ENCODE measurements at regions not wholly inside any gene's neighbourhood (a gene's known extent, or its start where the extent isn't known, plus 50 kb on each side); places are given as distances from the start of the nearest gene placed in this dataset.

GRCh38 chr9:107174441-107174840 is 108.6 kb upstream of the RAD23B start:
- intact Hi-C loops (cut with micrococcal nuclease): no loop called here
- WGBS (ENCODE audit: insufficient coverage): 63% methylated on average over 6 of the region's 6 CpGs
- Histone ChIP-seq H3K79me2 (ENCODE audit: control insufficient read depth, insufficient read depth, low read length) (no peaks in the 10 kb centered on the region), H3K9me3 (ENCODE audit: control extremely low read depth in 1 of 3, control insufficient read depth in 2 of 3, insufficient read depth in 1 of 3, low read length in 2 of 3) (no peaks in the 10 kb centered on the region), H3K4me2 (replicated peaks; ENCODE audit: low read depth, low read length, poor library complexity, severe bottlenecking) (no peak overlapping the region), H2AFZ (ENCODE audit: insufficient read depth, low read depth, low read length, poor library complexity, severe bottlenecking) (no peak overlapping the region), H3K4me3 (ENCODE audit: control extremely low read depth in 1 of 5, extremely low read depth in 1 of 5, insufficient read depth in 1 of 5, low read depth in 2 of 5, low read length in 4 of 5) (no peak overlapping the region), H3K4me1 (ENCODE audit: control insufficient read depth in 2 of 2, insufficient read depth in 2 of 2, low read length in 2 of 2) (no peaks in the 10 kb centered on the region), H3K9ac (ENCODE audit: low read length) (no peak overlapping the region), H4K20me1 (ENCODE audit: control insufficient read depth, insufficient read depth, low read length, poor library complexity, severe bottlenecking) (no peaks in the 10 kb centered on the region), H3K27me3 (replicated peaks in 1 of 4; ENCODE audit: control extremely low read depth in 1 of 4, control insufficient read depth in 3 of 4, insufficient read depth in 4 of 4, low read length in 3 of 4) (peaks cover 0 to 4% (median under 1%) of the 10 kb centered on the region in 4 experiments), H3K27ac (ENCODE audit: low read length in 2 of 2) (no peak overlapping the region), H3K36me3 (replicated peaks in 1 of 2; ENCODE audit: control extremely low read depth in 1 of 2, control insufficient read depth in 1 of 2, extremely low read depth in 1 of 2, insufficient read depth in 2 of 2, low read length in 1 of 2) (no peaks in the 10 kb centered on the region)
- H3K9me3 Mint-ChIP-seq (ENCODE audit: insufficient read depth): no peaks in the 10 kb centered on the region
- no peaks in the 10 kb centered on the region for H3K4me1 Mint-ChIP-seq
- ChIA-PET POLR2A (no interaction called here), CTCF (interaction anchor here (0.8 kb wide), 1 partner anchor 167 kb away, joined by 3 read pairs; no protein-coding TSS in a partner anchor)
- TF ChIP-seq CTCF (IDR thresholded peaks at IDR 0.05): no peak
- no peak for TF ChIP-seq EZH2 (IDR thresholded peaks at IDR 0.05; ENCODE audit: borderline replicate concordance, insufficient read depth, low read depth, low read length, poor library complexity, severe bottlenecking)
- no peak overlapping the region for H3K27ac Mint-ChIP-seq
- ATAC-seq (ENCODE audit: low read depth): no peak
- no peak overlapping the region for H3K4me3 Mint-ChIP-seq
- DNase-seq: no peak
- peaks cover 38% of the 10 kb centered on the region for H3K27me3 Mint-ChIP-seq

GRCh38 chr9:107175041-107175440 is 108.0 kb upstream of the RAD23B start:
- H3K4me1 Mint-ChIP-seq: no peaks in the 10 kb centered on the region
- H3K79me2 ChIP-seq (ENCODE audit: control insufficient read depth, insufficient read depth, low read length): no peaks in the 10 kb centered on the region
- H3K9me3 Mint-ChIP-seq (ENCODE audit: insufficient read depth): no peaks in the 10 kb centered on the region
- no peak overlapping the region for H3K27ac ChIP-seq (ENCODE audit: low read length in 2 of 2)
- H3K4me3 ChIP-seq (ENCODE audit: control extremely low read depth in 1 of 5, extremely low read depth in 1 of 5, insufficient read depth in 1 of 5, low read depth in 2 of 5, low read length in 4 of 5): no peak overlapping the region
- intact Hi-C loops (cut with micrococcal nuclease): no loop called here
- H3K27ac Mint-ChIP-seq: no peak overlapping the region
- no peaks in the 10 kb centered on the region for H3K9me3 ChIP-seq (ENCODE audit: control extremely low read depth in 1 of 3, control insufficient read depth in 2 of 3, insufficient read depth in 1 of 3, low read length in 2 of 3)
- ChIA-PET POLR2A (no interaction called here), CTCF (interaction anchor here (0.8 to 1.0 kb wide), 5 partner anchors 12 to 167 kb away, joined by 3 to 4 read pairs (median 3); no protein-coding TSS in a partner anchor)
- H2AFZ ChIP-seq (ENCODE audit: insufficient read depth, low read depth, low read length, poor library complexity, severe bottlenecking): no peak overlapping the region
- no peaks in the 10 kb centered on the region for H4K20me1 ChIP-seq (ENCODE audit: control insufficient read depth, insufficient read depth, low read length, poor library complexity, severe bottlenecking)
- H3K27me3 ChIP-seq (replicated peaks in 1 of 4; ENCODE audit: control extremely low read depth in 1 of 4, control insufficient read depth in 3 of 4, insufficient read depth in 4 of 4, low read length in 3 of 4): peaks cover 0 to 4% (median under 1%) of the 10 kb centered on the region in 4 experiments
- no peak for TF ChIP-seq CTCF (IDR thresholded peaks at IDR 0.05)
- TF ChIP-seq EZH2 (IDR thresholded peaks at IDR 0.05; ENCODE audit: borderline replicate concordance, insufficient read depth, low read depth, low read length, poor library complexity, severe bottlenecking): no peak
- ATAC-seq (ENCODE audit: low read depth) (no peak), DNase-seq (no peak)
- no peak overlapping the region for H3K9ac ChIP-seq (ENCODE audit: low read length)
- peaks cover 43% of the 10 kb centered on the region for H3K27me3 Mint-ChIP-seq
- 100% methylated on average over 2 of the region's 4 CpGs for WGBS (ENCODE audit: insufficient coverage)
- no peak overlapping the region for H3K4me3 Mint-ChIP-seq
- no peak overlapping the region for H3K4me2 ChIP-seq (replicated peaks; ENCODE audit: low read depth, low read length, poor library complexity, severe bottlenecking)
- no peaks in the 10 kb centered on the region for H3K36me3 ChIP-seq (replicated peaks in 1 of 2; ENCODE audit: control extremely low read depth in 1 of 2, control insufficient read depth in 1 of 2, extremely low read depth in 1 of 2, insufficient read depth in 2 of 2, low read length in 1 of 2)
- H3K4me1 ChIP-seq (ENCODE audit: control insufficient read depth in 2 of 2, insufficient read depth in 2 of 2, low read length in 2 of 2): no peaks in the 10 kb centered on the region
